Cerebellar cortex (tissue), 1 donor: ENCODE measurements at regions not wholly inside any gene's neighbourhood (a gene's known extent, or its start where the extent isn't known, plus 50 kb on each side); places are given as distances from the start of the nearest gene placed in this dataset.
"Not testable (repeated sequence)": the region's sequence is repeated elsewhere in the genome, so short reads cannot be mapped to it uniquely, and the experiment has no call there.

Experiments
- DNase-seq: peaks from one replicate; pipeline ENCODE4 v3.0.0-alpha.2; 2015; ENCODE audit warnings: low spot score

DNA sequence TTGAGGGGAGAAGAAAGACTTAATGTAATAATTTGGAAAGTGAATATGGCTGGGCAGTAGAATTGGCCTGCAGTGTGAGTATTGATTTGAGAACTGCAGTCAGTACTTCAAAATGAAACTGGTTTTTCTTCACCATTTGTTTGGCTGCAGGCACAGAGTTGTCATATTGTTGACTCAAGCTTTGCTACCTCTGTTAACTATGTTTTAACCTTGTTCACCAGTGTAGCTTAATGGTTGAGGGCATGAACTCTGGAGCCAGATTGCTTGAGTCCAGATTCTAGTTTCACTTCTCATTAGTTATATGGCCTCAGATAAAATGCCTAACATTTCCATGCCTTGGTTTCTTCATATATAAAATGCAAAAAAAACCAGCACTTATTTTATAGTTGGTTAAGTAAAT lies 64.1 kb downstream of the CFAP44 start:
- no peak for DNase-seq

DNA sequence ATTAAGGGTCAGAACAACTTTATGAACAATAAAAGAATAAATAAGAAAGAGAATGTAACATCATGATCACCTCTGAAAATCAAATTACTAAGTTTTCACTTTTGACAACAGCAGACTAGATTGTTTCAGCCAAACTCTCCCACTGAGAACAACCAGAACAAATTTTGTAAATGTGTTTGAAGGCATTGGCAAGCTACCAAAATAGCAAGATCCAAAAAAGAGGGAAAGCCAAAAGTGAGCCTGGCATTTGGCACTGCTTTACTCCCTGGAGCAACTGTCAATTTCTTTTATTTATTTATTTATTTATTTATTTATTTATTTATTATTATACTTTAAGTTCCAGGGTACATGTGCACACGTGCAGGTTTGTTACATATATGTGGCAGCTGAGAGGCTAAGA lies 67.2 kb downstream of the CFAP44 start:
- peak; percentile 63 for DNase-seq

- not testable (repeated sequence) for DNase-seq
Observed at GRCh38 chr3:113366800-113367199, 74.5 kb downstream of the CFAP44 start.

DNA sequence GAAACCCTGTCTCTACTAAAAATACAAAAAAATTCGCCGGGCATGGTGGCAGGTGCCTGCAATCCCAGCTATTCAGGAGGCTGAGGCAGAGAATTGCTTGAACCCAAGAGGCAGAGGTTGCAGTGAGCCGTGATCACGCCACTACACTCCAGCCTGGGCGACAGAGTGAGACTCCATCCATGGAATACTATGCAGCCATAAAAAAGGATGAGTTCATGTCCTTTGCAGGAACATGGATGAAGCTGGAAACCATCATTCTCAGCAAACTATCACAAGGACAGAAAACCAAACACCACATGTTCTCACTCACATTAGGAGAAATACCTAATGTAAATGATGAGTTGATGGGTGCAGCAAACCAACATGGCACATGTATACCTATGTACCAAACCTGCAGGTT lies 86.0 kb downstream of the CFAP44 start:
- DNase-seq = not testable (repeated sequence)

- DNase-seq = no peak
Observed at GRCh38 chr3:113354307-113354706, 87.0 kb downstream of the CFAP44 start.

DNA sequence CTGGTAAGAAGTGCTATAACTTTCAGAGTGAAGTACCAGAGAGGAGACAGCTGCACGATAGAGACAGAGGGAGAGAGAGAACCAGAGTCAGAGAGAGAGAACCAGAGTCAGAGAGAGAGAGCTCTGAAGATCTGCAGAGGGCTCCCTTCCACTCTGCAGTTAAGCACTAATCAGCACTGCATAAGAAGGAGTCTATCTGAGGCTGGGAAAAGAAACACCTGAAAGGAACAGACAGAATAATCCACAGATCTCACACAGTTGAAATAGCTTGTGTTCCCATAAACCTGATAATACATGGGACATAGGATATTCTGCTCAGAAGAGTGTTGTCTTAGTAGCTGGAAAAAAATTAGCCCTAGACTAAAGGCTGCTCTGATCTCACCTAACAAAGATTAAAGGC lies 87.6 kb downstream of the CFAP44 start:
- DNase-seq = no peak

DNA sequence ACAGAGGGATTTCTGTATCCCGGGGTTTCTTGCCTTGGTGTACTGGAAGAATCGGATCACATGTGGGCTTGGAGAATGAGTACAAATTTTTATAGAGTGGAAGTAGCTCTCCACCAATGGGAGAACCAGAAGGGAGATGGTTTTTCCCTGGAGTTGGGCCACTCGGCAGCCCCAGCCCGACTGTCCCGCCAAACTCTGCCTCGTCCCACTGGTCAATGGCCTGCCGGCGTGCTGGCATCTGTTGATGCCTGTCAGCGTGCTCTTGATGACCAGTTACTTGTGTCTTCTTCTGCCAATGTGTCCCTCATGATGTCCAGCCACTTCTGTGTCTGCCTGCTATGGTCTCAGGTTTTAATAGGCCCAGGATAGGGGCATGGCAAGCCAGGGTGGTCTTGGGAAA lies 100.5 kb downstream of the CFAP44 start:
- no peak for DNase-seq

GRCh38 chr3:113339616-113340244 lies 101.6 kb downstream of the CFAP44 start:
- no peak for DNase-seq
